NCI-H748 treated with DMSO at 0.1 percent for 48 hours (cell line): ENCODE measurements at regions not wholly inside any gene's neighbourhood (a gene's known extent, or its start where the extent isn't known, plus 50 kb on each side); places are given as distances from the start of the nearest gene placed in this dataset.
"Not testable (repeated sequence)": the region's sequence is repeated elsewhere in the genome, so short reads cannot be mapped to it uniquely, and the experiment has no call there.

Experiments used
- DNase-seq: peaks from one replicate; lab custom pipeline; 2025; lab: John Stamatoyannopoulos, UW

- no peak for DNase-seq
Observed at GRCh38 chr7:106749165-106749564, 88.2 kb upstream of the CCDC71L start.

DNA sequence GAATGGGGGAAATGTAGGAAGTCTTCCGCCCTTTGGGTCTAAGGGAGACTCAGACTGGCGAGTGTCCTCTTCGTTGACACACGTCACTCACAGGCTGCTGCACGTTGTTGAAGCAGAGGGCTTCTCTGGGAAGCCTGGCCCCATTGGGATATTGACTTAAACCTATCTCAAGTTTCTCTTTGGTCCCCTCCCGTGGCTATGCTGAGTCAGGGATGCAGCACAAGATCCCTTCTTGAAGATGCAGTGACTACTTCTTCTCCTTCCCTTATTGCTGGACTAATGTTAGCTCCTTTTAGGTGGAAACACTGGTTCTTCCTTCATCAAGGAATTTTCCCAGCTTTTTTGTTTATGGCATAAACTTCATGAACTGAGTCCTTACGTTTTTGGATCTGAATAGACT is 89.8 kb upstream of the CCDC71L start:
- DNase-seq: no peak

DNA sequence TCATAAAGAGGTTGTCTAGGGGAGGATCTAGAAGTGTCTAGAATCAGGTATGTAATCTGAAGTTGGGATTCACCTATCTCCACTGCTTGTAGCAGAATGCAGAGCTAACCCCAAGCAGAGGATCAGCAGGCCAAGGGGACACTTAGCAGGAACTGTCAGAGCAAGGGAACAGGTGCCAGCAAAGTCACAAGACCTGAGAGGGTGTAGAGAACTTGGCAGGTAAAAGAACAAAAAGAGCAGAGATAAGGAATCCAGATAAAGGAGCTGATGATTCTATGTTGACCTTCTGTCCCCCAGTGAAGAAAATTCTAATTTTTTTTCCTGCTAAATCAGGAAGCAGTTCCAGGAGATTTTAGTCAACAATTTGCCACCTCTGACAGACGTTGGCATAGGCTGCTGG is 91.4 kb upstream of the CCDC71L start:
- no peak for DNase-seq

- DNase-seq: not testable (repeated sequence)
Observed at GRCh38 chr7:106755024-106755423, 94.1 kb upstream of the CCDC71L start.

DNA sequence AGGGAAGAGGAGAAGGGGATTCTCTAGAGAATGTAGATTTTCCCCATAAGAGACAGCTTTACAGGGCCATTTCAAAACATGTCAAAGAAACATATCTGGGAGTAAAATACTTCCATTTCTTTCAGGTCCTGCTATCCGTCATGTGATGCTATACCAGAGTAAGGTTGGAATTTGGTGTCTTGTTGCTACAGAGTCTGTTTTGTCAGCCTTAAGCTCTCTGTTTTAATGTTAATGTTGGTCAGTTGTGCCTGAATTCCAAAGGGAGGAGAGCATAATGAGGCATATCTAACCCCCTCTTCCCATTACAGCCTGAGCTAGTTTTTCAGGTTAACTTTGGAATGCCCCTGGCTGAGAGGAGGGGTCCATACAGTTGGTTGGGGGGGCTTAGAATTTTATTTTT is 94.7 kb upstream of the CCDC71L start:
- no peak for DNase-seq

DNA sequence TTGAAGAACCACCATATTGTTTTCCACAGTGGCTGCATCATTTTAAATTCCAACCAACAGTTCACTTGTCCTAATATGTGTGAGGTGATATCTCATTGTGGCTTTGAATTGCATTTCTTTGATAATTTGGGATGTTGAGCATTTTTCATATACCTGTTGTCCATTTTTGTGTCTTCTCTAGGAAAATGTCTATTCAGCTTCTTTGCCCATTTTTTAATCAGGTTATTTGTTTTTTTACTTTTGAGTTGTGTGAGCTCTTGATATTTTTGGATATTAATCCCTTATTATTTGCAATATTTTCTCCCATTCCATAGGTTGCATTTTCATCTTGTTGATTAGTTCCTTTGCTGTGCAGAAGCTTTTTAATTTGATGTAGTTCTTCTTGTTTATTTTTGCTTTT is 95.1 kb upstream of the CCDC71L start:
- no peak for DNase-seq

DNA sequence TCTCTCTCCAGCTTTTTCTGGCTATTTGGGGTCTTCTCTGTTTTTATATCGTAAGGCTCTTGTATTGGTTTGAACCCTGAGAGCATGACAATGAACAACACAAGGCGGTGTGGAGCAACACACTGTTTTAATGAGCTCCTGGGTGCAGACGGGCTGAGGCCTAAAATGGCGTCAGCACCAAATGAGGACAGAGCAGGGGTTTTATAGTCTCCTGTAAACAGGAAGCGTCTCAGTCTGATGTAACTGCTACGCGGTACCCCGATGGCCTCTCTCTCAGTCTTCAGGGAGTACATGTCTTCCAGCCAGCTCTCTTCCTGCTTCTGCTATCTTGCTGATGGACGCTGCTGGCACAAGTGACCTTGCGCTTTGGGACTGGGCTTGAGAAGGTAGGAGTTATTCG is 95.9 kb upstream of the CCDC71L start:
- DNase-seq: no peak

DNA sequence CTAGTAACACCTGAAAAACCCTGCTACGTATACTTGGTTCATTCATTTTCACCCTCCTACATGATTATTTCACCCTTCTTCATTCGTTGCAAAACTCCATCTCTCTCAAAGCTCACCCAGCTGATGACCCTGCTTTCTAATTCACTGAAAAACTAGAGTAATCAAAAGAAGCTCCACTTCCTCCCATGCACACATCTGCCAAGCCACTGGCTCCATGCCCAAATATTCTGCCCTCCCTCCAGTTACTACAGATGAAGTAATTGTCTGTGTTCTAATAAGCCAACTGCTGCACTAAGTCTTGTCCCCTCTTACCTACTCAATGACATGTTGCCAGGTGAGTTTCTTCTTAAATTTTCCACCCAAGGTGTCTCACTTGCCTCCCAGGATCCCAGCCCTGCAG is 96.9 kb upstream of the CCDC71L start:
- DNase-seq: no peak

DNA sequence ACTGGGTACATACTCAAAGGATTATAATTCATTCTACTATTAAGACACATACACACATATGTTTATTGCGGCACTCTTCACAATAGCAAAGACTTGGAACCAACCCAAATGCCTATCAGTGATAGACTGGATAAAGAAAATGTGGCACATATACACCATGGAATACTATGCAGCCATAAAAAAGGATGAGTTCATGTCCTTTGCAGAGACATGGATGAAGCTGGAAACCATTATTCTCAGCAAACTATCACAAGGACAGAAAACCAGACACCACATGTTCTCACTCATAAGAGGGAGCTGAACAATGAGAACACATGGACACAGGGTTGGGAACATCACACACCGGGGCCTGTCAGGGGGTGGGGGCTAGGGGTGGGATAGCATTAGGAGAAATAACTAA is 101.9 kb upstream of the CCDC71L start:
- DNase-seq: not testable (repeated sequence)

GRCh38 chr7:106763717-106764116 is 101.4 kb upstream of the PIK3CG start:
- DNase-seq: no peak

DNA sequence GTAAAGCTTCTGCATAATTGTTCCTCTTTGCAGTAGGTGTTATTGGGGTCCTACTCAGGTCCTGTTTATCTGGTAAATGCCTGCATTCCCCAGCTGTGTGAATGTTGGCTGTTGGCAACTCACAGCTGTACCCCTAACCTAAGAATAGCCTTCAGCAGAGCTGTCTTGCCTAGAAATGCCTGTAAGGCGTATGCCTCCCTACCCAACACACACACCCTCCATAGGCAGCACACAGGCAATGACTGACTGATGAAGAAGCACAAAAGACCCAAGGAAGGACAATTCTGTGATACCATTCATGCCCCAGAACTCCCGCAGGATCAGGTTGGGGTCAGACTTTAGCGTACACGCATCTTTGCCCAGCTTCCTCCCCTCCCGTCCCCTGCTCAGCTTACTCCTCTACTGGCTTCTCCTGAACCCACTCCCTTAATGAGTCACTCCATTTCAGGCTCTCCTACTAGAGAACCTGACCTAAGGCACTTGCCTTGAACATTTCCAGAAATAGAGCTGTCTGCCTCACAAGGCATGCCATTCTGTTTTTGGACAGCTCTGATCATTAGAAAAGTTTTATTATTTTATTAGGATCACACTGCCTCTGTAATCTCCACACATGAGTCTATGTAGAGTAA is 99.2 kb upstream of the PIK3CG start:
- DNase-seq: no peak

DNA sequence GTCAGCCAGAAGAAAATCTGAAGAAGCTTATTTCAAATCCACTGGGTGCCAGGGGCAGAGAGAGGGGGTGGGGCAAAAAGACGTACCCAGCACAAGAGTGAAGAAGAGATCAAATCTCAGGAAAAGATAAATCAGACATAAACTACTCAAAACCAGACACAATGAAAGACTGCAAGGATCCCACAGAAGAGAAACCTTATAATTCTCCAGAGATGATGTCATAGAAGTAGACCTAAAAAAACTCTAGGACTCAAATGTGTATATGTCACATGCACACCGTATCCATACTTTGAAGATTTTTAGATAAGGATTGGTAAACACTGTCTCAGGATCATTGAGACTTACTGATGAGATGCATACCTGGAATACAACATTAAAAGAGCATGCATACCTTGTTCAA is 98.5 kb upstream of the PIK3CG start:
- no peak for DNase-seq

GRCh38 chr7:106767078-106767477 is 98.0 kb upstream of the PIK3CG start:
- no peak for DNase-seq

DNA sequence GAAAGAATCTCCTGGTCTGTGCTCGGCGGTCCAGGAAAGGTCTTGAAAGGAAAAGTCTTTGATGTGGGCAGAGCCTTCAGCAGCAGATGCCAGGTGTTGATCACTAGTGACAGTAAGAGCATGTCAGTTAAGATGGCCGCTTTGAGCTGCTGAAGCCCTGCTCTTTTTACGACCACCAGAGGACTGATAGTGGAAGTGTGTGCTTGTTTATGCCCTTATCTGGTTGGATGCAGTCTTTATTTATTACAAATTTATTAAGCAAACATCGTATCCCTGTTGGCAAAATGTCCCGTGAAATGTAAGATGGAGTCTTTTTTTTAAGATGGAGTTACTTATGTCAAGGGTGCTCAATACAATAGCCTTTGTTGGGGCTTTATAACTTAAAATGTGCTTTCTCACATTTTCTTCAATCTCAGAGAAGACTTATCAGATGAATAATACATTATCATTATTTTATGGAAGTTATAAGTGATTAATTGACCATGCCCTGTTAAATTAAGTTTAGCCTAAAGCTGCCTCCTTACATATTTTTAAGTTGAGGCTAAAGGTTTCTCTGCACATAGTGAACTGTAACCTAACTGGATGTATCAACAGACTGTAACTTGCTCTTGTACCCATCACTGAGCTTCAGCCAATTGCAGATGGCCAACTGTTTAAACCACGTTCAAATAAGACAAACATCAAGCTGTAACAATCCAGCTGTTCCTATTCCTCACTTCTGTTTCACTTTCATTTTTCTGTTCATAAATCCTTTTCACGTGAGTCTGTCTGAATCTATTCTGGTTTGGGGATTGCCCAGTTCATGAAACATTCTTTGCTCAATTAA is 97.4 kb upstream of the PIK3CG start:
- no peak for DNase-seq

DNA sequence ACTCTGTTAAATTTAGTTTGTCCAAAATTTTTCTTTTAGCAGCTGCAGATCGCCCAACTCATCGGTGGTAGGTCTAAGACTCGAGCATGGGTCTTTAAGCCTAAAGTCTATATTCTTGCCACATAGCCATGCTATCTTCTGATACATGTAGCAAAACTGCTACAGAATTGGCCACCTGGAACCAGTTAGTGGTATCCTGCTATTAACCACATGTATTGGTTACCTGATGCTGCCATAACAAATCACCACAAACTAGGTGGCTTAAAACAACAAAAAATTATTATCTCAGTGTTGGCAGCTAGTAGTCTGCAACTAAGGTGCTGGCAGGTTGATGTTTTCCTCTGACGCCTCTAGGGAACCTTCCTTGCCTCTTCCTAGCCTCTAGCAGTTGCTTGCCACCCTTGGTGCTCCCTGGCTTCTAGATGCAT is 96.7 kb upstream of the PIK3CG start:
- no peak for DNase-seq

DNA sequence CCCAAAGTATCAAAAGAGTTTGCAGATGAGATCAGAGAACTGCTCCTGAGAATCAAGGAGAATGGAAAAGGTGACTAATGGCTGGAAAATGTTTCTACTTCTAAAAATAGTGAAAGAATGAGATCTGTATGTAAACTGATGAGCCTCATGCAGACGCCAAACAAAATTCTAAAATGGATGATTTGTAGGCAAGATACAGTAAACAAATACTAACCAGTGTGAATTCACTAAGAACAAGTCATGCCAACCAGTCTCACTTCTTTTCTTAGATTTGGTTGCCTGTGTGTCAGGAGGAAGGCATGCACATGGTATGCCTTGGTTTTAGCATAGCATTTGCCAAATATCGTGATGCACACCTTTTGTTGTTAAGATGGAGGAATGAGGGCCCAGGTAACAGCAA is 94.9 kb upstream of the PIK3CG start:
- no peak for DNase-seq

- DNase-seq: no peak
Observed at GRCh38 chr7:106772655-106773108, 92.4 kb upstream of the PIK3CG start.

- no peak for DNase-seq
Observed at GRCh38 chr7:106773228-106773627, 91.9 kb upstream of the PIK3CG start.

DNA sequence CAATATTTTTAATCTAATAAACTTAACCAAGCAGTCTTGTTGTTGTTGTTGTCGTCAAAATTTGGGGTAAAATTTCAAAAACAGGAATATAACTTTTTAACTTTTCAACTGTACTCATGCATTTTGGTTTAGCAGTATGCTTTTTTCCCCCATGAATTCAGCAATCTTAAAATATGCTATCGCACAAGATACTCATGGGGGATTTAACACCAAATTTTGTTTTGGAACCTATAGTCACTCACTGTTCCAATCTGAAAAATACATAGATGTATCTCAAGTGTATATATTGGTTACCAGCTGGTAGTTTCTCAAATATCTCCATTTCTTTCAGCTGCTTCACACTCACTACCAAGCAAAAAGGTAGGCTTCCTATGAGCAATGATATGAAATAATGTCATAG is 91.4 kb upstream of the PIK3CG start:
- no peak for DNase-seq

DNA sequence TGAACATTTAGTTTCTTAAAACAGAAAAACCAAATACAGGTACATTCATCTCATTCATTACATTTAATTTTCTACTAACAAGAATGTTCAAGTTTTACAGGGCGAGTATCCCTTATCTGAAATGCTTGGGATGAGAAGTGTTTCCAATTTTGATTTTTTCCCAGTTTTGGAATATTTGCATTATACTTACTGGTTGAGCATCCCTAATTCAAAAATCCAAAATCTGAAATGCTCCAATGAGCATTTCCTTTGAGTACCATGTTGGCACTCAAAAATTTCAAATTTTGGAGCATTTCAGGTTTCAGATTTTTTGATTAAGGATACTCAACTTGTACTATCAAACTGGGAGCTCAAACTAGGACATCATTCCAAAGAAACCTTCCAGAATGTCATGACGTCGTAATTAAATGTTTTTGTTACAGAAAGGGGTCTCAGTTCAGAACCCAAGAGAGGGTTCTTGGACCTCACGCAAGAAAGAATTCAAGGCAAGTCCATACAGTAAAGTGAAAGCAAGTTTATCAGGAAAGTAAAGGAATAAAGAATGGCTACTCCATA is 90.8 kb upstream of the PIK3CG start:
- DNase-seq: no peak

DNA sequence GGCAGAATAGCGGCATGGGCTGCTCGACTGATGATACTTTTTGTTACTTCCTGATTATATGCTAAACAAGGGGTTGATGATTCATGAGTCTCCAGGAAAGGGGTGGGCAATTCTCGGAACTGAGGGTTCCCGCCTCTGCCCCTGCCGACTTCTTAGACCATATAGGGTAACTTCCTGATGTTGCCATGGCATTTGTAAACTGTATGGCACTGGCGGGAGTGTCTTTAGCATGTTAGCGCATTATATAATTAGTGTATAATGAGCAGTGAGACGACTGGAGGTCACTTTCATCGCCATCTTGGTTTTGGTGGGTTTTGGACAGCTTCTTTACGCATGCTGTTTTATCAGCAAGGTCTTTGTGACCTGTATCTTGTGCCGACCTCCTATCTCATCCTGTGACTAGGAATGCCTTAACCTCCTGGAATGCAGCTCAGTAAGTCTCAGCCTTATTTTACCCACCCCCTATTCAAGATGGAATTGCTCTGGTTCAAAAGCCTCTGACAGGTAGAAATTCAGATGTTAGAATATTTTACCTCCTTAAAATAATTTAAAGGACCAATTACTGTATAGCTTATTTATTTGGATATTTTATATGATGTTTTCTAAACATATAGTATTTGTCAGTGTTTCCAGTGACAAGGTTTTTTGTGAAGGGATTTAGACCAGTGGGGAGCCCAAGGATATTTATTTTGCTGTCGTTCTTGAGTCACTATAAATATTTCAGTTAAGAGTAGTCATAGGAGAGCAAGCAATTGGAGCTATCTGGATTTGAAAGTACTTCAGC is 90.1 kb upstream of the PIK3CG start:
- no peak for DNase-seq

DNA sequence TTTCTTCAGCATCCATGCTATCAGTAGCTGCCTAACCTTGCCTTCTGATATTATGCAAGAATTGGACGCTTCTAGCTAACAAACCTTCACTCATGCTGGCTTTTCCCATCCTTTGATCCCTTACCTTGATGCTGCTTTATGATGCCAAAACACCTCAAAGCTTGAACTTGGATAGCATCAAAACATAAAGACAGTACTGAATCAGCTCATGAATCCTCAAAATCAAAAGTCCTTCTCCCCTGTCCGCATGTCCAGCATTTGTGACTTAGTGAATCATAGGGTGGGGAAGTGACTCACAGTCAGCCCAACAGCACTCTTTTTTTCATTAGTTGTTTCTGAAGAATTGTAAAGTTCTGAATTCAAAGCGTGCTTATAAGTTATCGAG is 89.5 kb upstream of the PIK3CG start:
- no peak for DNase-seq
